ENCODE measurements at regions not wholly inside any gene's neighbourhood (a gene's known extent, or its start where the extent isn't known, plus 50 kb on each side); places are given as distances from the start of the nearest gene placed in this dataset.

GRCh38 chr1:90210633-90211491, 216.0 kb downstream of the ZNF326 start:
- Histone ChIP-seq H3K27ac (no peak overlapping the region), H3K36me3 (no peaks in the 10 kb centered on the region)

DNA sequence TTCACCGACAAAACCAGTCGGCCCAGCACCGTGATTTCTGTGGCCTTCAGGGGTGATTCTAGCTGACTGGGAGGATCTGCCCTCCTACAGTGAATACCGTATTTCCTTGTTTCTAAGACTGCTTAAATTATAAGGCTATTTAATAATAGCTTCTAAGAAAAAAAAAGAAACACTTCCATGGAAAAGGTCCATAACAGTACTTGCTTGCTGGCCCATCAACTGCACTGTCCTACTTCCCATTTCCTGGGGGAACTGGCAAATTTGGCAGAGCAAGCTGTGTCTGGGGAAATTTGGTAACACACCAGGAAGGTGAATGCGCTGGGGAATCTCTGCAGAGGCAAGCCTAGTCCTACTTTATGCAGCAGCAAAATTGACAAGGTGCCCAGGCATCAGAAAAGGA, 214.0 kb downstream of the ZNF326 start:
- Histone ChIP-seq H3K4me3 (no peak overlapping the region), H3K36me3 (no peaks in the 10 kb centered on the region), H3K9me3 (no peaks in the 10 kb centered on the region), H3K4me1 (no peaks in the 10 kb centered on the region), H3K27ac (no peak overlapping the region), H3K27me3 (peaks cover 4% of the 10 kb centered on the region)
- WGBS: 55% methylated on average over 5 of the region's 5 CpGs
- no peak for DNase-seq (ENCODE audit: low spot score in 2 of 2)
- TF ChIP-seq POLR2A (IDR thresholded peaks at IDR 0.05) (no peak), CTCF (IDR thresholded peaks at IDR 0.05) (no peak), POLR2AphosphoS5 (IDR thresholded peaks at IDR 0.05) (no peak), EP300 (IDR thresholded peaks at IDR 0.05) (no peak)

More at GRCh38 chr1:90210633-90211491, 216.0 kb downstream of the ZNF326 start:
- WGBS: 90% methylated on average over 6 of the region's 6 CpGs
- no peak for DNase-seq (ENCODE audit: low spot score in 2 of 2)
- Histone ChIP-seq H3K27me3 (peaks cover 4% of the 10 kb centered on the region), H3K9me3 (no peaks in the 10 kb centered on the region), H3K4me1 (no peaks in the 10 kb centered on the region), H3K4me3 (no peak overlapping the region)
- no peak for TF ChIP-seq POLR2AphosphoS5 (IDR thresholded peaks at IDR 0.05)
- no peak for TF ChIP-seq EP300 (IDR thresholded peaks at IDR 0.05)
- no peak for TF ChIP-seq POLR2A (IDR thresholded peaks at IDR 0.05)
- no peak for TF ChIP-seq CTCF (IDR thresholded peaks at IDR 0.05)

DNA sequence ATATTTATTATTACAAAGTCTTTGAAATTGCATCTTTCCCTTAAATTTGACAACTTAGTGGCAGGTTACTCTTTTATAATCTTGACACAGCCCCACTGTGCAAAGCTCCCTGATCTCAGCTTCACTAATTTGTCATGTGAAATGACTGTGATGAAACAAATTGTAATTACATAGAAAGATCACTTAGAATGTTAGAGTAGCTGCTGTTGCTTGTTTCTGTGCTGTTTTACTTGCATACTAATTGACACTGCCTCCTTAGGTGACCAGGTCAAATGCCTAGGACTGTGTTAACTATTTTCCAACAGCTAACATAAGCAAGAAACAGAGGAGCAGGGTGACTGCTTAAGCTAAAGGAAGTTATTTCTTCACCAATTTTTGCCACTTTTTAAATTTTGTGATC, 211.3 kb downstream of the ZNF326 start:
- Histone ChIP-seq H3K27me3 (peaks cover 4% of the 10 kb centered on the region), H3K9me3 (no peaks in the 10 kb centered on the region), H3K36me3 (no peaks in the 10 kb centered on the region), H3K27ac (no peak overlapping the region), H3K4me1 (no peaks in the 10 kb centered on the region), H3K4me3 (no peak overlapping the region)
- no peak for DNase-seq (ENCODE audit: low spot score in 2 of 2)
- no peak for TF ChIP-seq POLR2AphosphoS5 (IDR thresholded peaks at IDR 0.05)
- TF ChIP-seq CTCF (IDR thresholded peaks at IDR 0.05): no peak
- TF ChIP-seq POLR2A (IDR thresholded peaks at IDR 0.05): no peak

- Histone ChIP-seq H3K27me3 (peaks cover 4% of the 10 kb centered on the region), H3K4me3 (no peak overlapping the region), H3K36me3 (no peaks in the 10 kb centered on the region), H3K27ac (no peak overlapping the region), H3K9me3 (no peaks in the 10 kb centered on the region), H3K4me1 (no peaks in the 10 kb centered on the region)
- no peak for DNase-seq (ENCODE audit: low spot score in 2 of 2)
- WGBS: 82% methylated on average over 2 of the region's 2 CpGs
- TF ChIP-seq CTCF (IDR thresholded peaks at IDR 0.05) (no peak), POLR2A (IDR thresholded peaks at IDR 0.05) (no peak), EP300 (IDR thresholded peaks at IDR 0.05) (no peak), POLR2AphosphoS5 (IDR thresholded peaks at IDR 0.05) (no peak)
Observed at GRCh38 chr1:90204780-90205179, 209.9 kb downstream of the ZNF326 start.

DNA sequence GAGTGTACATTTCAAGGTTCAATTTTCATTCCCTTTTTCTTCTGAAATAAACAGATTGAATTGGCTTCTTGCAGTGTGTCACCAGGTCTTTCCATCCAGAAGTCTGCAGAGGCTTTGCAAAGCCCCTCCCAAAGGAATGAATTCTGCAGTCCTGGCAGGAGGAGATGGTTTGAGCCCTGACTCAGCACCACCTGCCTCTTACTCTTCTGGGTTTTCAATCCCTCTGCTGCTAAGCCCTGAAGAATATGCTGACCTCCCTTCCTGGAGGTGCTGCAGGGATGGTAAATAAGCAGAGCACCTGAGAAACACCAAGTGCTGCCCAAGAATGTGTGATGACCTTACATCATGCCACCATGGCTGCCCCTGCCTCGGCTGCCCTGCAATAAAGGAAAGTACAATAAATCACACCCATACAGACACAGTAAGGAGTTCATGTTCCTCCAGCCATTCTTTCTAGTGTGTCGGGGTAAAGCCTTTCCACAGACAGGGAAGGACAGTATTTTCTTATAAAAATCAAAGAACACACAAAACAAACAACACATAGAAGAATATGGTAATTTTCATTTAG, 209.2 kb downstream of the ZNF326 start:
- Histone ChIP-seq H3K9me3 (no peaks in the 10 kb centered on the region), H3K27ac (no peak overlapping the region), H3K36me3 (no peaks in the 10 kb centered on the region), H3K4me3 (no peak overlapping the region), H3K27me3 (peaks cover 4% of the 10 kb centered on the region), H3K4me1 (no peaks in the 10 kb centered on the region)
- WGBS: 45% methylated on average over 2 of the region's 2 CpGs
- no peak for DNase-seq (ENCODE audit: low spot score in 2 of 2)
- no peak for TF ChIP-seq CTCF (IDR thresholded peaks at IDR 0.05)
- no peak for TF ChIP-seq EP300 (IDR thresholded peaks at IDR 0.05)
- TF ChIP-seq POLR2A (IDR thresholded peaks at IDR 0.05): no peak
- no peak for TF ChIP-seq POLR2AphosphoS5 (IDR thresholded peaks at IDR 0.05)
